ENCODE measurements at regions not wholly inside any gene's neighbourhood (a gene's known extent, or its start where the extent isn't known, plus 50 kb on each side); places are given as distances from the start of the nearest gene placed in this dataset.

DNA sequence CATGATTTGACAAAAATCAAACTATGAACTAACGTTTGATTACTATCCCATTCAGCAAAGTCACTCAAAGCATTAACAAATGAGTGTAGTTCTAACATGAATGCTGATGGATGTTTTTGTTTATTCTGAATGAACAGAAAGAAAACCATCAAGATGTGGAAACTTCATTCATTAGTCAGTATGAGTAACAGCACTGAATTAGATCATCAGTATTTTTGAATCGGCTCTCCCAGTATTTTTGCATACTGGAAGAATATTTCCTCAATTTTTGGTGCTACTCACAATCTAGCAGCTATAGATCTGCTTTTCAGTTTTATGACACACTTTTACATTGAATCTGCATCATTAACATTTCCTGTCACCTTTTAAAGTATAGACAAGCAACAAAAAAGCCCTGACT, 63.8 kb upstream of the CD83 start:
- TF ChIP-seq, protein P1, sequence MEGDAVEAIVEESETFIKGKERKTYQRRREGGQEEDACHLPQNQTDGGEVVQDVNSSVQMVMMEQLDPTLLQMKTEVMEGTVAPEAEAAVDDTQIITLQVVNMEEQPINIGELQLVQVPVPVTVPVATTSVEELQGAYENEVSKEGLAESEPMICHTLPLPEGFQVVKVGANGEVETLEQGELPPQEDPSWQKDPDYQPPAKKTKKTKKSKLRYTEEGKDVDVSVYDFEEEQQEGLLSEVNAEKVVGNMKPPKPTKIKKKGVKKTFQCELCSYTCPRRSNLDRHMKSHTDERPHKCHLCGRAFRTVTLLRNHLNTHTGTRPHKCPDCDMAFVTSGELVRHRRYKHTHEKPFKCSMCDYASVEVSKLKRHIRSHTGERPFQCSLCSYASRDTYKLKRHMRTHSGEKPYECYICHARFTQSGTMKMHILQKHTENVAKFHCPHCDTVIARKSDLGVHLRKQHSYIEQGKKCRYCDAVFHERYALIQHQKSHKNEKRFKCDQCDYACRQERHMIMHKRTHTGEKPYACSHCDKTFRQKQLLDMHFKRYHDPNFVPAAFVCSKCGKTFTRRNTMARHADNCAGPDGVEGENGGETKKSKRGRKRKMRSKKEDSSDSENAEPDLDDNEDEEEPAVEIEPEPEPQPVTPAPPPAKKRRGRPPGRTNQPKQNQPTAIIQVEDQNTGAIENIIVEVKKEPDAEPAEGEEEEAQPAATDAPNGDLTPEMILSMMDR (IDR thresholded peaks at IDR 0.05; ENCODE audit: insufficient read depth, missing control alignments) = no peak
- FAIRE-seq (no peak), DNase-seq (ENCODE audit: insufficient read length, low spot score) (no peak)

DNA sequence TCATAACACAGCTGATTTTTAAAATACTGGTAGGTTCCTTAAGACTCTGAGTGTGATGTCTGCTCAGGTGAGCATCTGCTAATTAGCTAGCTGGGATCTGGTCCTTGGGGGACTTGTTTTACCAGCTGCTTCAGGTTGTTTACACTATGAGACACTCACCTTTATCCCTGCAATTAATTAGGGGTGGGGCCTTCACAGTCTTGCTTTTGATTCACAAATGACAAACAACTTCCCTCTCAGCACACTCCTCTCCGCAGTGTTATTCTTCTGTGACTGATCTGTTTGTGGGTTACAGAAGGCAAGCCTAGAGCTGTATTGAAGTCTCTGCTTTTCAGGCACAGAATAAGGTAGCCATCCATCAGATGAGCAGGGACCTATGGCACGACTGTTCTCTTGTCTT, 62.0 kb upstream of the CD83 start:
- DNase-seq (ENCODE audit: insufficient read length, low spot score) = no peak
- FAIRE-seq = no peak
- TF ChIP-seq, protein P1 (IDR thresholded peaks at IDR 0.05; ENCODE audit: insufficient read depth, missing control alignments) = no peak

DNA sequence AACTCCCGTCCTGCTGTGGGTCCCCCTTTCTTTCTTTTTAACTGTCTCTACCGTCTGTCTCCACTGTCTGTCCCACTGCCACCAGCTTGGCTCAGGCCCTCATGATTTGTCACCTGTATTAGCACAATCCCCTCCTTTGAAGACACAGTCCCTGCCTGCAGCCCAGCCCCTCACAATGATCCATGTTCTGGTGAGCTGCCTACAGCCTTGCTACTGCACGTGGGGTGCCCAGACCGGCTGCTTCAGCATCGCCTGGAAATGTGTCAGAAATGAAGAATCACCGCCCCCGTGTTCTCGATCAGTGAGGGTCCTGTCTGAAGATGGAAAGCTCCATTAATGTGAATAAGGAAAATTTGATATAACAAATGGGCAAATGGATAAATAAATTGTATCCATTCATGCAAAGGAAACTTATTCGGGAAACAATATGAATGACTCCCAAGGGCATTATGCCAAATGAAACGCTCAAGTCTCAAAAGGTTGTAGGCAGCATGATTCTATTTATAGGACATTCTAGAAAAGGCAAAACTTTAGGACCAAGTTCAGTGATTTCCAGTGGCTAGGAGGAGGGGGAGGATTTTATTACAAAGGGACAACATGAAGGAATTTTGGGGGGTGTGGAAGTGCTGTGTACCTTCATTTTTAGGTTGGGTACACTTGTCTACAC, 59.4 kb upstream of the CD83 start:
- TF ChIP-seq, protein P1 (IDR thresholded peaks at IDR 0.05; ENCODE audit: insufficient read depth, missing control alignments) = no peak
- DNase-seq (ENCODE audit: insufficient read length, low spot score) (no peak), FAIRE-seq (no peak)

DNA sequence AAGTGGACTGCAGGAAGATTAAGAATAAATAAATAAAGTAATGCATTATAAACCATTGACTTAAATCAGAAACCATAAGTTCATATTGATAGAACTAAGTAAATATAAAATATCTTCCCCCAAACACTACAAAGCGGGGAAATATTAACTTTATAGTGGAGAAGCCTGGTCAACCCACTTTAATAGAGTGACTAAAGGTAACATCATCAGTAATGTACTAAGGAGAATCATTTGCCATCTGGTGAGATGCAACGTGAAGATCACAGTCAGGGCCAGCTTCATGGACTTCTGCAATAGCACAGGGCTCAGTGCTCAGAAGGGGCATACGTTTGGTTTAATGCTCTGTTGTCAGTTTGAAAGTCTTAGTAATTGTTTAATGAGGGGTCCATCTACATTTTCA, 58.8 kb upstream of the CD83 start:
- TF ChIP-seq, protein P1 (IDR thresholded peaks at IDR 0.05; ENCODE audit: insufficient read depth, missing control alignments) = no peak
- no peak for FAIRE-seq
- no peak for DNase-seq (ENCODE audit: insufficient read length, low spot score)

DNA sequence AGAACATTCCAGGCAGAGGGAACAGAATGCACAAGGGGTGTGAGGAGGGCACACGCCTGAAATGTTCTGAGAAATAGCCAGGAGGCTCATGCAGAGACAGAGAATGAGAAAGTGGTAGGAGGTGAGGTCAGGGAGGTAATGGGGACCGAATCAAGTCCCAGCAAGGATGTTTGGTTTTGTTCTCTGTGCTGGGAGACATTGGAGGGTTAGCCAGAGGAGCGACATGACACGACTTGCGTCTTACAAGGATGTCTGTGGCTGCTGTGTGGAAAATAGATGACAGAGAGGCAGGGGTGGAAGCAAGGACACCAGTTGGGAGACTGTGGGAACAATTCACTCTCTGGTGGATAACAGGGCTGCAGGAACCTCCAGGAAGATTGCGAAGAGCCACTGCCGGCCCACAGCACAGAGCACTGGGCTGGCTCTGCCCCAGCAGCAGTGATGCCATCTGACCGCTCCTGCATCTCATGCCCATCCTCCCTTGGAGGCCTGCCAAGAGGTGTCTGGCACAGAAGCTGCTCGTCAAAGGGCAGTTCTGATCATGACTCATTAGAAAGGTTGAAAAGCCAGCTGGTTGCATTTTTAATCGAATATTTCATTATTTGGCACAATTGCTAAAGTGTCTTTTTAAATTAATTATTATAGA, 57.7 kb upstream of the CD83 start:
- TF ChIP-seq, protein P1 (IDR thresholded peaks at IDR 0.05; ENCODE audit: insufficient read depth, missing control alignments) = no peak
- DNase-seq (ENCODE audit: insufficient read length, low spot score) = no peak
- no peak for FAIRE-seq

DNA sequence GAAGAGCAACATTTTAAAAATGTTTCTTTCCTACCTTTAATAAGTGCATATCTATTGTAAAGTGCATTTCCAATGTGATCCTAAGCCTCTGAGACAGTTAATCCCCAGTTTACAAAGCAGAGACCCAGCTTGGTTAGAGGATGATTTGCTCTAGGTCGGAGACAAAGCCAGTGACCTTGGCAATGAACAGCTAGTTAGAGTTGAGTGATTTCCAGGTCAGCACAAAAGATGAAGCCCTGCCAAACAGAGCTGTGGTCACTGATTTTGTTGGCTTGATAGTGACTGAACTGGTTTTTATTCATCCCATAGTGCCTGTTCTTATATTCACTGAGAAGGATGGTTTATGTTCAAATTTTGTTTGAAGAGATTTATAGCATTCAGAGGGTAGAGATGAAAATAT, 56.6 kb upstream of the CD83 start:
- TF ChIP-seq, protein P1 (IDR thresholded peaks at IDR 0.05; ENCODE audit: insufficient read depth, missing control alignments) = no peak
- FAIRE-seq (peak; percentile 72), DNase-seq (ENCODE audit: insufficient read length, low spot score) (no peak)

DNA sequence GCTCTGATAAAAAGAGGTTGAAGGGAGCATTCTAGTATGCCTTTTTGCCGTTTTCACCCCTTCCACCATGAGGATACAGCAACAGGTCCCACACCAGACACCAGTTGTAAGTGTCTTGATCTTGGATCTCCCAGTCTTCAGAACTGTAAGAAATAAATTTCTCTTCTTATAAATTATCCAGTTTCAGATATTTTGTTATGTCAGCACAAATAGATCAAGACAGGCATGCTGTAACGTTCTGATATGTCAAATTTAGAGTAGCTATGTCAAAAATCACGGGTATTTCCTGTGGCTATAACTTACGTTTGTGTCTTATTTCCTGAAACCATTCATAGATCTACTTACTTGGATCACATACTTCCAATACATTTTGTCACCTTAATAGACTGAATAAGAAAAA, 55.9 kb upstream of the CD83 start:
- TF ChIP-seq, protein P1 (IDR thresholded peaks at IDR 0.05; ENCODE audit: insufficient read depth, missing control alignments) = no peak
- FAIRE-seq (no peak), DNase-seq (ENCODE audit: insufficient read length, low spot score) (no peak)
